Brain pericyte (primary cell): ENCODE measurements at regions not wholly inside any gene's neighbourhood (a gene's known extent, or its start where the extent isn't known, plus 50 kb on each side); places are given as distances from the start of the nearest gene placed in this dataset.
A peak's percentile ranks its signal among the peaks of the same experiment; 100 is the strongest.

Source experiments
- DNase-seq: peaks from one replicate; pipeline ENCODE4 v3.0.0-alpha.2; 2012; ENCODE audit warnings: low read depth, low spot score

DNA sequence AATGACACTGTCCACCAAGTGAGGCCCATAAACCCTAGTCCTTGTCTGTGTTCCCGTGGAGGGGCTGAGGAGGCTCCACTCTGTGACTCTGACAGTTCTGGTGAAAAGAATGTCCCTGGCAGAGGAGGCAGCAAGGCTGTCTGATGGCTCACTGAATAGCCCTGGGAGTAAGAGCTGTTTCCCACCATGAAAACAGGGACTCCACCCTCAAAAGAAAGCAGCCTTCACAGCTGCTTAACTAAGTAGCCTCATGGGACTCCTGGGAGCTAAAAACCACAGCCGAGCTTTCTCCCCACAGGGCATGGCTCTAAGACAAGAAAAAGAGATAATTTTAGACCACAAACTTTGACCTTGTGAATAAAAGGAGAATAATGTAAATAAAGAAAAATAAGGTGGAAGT, 135.1 kb upstream of the FRY start:
- peak; percentile 74 for DNase-seq

DNA sequence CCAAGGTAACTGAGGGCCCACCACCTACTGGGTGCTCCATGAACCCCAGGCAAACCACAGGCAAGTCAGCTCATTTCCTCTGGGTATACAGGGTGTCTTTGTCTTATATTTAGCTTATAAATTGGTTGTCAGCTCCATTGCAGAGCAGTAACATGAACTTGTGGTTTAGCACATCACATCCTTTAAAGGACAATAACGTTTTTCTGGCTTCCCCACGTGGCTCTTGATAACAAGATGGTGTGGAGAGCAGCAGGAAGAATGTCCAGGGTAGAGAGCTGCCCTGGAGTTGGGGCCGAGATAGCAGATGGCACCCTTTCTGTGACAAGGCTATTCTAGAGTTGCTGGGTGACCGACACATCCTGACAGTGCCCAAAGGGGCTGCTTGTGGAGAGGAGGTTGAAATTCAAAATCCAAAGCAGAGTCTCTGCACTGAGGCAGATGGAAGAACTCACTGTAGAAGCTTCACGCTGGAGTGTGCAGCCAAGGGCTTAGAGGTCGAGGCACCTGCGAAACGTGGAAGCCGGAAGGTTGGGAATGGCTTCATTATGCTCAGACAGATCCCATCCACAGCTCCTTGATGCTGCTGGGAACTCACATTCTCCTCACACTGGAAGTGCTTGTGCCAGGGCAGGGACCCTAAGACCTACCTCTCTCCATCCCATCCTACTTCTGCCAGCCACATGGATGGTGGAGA, 133.0 kb upstream of the FRY start:
- no peak for DNase-seq

DNA sequence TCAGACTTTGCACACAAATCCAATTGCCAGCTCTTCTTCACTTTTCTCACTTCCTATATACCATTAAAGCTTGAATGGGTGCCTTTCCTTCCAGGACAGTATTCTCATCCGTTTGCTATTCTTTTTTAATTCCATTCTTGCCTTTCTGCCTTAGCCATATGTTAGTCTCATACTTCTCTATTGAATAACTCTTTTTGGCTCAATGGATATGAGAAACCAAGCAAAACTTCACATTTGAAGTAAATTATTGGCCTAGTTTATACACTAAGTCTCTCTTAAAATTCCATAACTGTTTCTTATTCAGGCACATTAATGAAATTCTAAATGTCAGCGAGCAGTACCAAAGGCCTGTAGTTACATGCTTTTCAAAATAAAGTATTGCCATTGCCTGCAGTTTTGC, 129.6 kb upstream of the FRY start:
- DNase-seq: no peak

DNA sequence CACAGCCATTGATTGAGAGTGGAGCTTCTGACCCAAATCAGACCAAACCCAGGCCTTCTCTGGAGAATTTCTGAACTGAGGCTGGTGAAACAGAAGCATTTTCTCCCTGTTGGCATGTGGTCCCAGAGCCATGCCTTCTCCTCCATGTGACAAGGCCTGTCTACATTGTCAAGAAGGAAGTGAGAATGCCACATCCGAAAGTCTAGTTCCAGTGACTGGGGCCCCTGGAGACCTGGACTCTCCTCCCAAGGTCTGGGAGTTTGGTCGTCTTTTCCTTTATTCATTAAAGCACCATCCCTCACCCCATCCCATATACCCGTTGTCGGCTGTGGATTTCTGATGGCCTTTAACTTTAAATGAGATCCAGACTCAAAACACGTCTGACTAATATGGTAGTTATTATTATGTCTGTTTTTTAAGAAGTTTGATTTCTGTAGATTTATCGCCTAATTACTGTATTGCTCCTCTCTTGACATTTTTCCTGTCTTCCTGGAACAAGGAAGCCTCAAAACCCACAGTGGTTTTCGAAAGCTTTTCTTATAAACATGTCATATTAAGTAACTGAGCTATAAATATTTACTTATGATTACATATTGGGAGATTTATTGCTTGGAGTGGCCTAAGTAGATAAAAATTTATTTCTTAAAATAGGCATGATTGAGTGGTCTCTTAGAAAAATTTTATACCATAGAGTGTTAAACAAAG, 128.3 kb upstream of the FRY start:
- no peak for DNase-seq

DNA sequence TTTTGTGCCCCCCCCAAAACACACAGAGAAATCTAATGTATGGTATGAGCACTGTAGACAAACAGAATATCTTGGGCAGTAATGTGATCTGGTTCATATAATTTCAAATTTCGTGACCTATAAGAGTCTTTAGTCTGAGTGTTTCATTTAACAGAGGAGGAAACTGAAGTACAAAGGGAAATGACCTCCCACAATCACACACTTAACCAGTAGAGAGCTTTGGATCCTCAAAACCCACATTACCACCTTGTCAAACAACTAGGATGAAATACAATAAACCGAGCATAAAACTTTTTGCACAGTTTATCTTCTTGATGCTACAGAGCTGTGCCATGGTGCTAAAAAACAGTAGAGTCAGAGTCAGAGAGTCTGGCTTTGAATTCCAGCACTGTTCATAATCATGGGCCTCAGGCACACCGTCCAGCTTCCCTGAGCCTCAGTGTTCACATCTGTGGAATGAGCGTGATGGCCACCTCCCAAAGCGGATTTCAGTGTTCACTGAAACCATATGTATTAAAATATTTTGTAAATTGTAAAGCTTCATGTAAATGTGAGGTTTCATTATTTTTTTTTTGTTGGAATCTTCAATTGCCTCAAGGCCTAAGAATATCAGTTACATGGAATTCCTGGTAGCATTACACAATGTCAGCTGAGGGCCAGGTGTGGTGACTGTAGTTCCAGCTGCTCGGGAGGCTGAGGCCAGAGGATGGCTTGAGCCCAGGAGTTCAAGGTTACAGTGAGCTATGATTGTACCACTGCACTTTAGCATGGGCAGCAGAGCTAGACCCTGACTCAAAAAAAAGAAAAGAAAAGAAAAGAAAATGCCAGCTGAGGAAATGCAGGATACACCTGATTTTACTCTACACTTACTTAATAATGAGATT, 126.4 kb upstream of the FRY start:
- no peak for DNase-seq

DNA sequence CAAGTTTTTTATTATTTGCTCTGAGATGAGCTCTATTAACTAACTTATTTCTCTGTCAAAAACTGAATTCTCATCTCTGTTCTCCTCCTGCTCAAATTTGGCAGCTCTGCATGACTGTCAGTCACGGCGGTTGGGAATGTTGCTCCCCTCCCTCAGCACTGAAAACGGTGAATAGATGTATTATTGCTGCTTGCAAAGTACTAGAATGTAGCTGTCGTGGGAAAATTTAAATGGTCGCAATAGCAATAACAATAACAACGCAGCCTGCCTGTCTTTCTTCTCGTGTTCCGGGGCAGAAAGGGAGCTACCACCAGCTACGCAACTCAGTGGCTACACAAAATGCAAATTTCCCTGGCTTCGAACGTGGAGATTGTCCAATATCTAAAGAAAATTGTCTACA, 125.6 kb upstream of the FRY start:
- no peak for DNase-seq

DNA sequence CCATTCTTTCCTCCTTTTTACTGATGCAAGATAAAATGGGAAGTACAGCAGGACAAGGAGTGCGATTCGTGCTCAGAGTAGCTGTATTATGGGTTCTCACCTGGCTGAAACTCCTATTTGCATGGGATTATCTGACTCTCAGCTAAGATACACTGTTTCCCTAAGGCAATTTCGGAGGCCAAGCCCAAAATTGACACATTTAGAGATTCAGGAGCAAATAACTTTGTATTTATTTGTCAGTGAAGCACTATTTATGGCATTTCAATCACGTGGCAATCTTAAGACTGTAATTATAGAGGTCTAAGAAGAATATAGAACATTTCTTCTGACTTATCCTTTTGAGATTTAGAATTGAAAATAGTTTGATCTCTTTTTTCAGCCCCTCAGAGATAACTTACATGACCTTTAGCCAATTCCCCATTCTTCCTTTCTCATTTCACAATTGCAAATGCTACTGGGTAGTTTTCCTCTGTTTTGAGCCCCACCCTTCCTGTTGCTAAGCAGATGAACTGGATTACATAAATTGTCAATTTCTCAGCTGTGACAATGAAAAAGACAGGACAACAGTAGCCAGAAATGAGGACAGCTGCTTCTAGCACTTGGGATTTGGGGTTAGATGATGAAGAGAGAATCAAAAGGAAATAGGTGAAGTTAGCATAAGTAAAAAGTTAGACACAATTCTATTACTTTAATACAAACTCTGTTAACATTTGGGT, 122.7 kb upstream of the FRY start:
- DNase-seq: no peak

DNA sequence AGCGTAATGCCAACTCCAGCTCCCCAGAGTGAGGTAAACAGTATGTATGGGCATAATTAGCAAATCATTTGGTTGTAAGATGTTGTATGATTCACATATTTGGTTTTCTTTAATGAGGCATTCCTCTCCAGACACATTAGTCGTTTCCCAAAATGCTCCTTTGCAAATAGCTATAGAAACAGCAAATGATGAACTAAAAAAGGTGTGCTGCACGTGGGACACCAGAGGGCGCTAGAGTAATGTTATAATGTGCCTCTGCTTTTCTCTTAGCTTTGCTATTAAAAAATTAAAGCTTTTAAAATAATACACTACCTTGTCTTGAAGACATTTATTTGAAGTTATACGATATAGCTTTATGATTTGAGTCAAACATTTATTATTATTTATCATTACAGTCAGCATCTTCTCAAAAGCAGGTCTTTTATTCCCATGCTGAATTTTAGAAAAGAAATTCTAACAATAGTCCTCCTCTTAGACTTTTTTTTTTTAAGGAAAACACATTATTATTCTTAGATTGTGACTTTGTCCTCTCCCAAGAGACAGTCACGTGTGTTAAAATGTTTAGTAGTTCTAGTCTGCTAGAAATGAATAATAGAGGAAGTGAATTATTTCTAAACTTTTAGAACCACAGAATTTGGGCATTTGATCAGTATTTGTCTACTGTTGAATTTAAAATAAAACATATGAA, 121.6 kb upstream of the FRY start:
- DNase-seq: no peak

DNA sequence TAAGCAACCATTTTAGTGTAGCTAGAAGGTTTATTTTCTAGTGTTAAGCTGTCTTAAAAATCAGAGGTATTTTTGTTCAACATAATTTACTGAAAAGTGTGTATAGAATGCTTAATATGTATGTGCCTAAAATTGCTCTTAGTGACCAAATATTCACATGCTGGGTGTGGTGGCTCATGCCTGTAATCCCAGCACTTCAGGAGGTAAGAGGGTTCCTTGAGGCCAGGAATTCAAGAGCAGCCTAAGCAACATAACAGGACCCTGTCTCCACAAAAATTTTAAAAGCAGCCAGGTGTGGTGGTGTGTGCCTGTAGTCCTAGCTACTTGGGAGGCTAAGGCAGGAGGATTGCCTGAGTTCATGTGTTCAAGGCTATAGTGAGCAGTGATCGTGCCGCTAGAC, 120.9 kb upstream of the FRY start:
- no peak for DNase-seq

DNA sequence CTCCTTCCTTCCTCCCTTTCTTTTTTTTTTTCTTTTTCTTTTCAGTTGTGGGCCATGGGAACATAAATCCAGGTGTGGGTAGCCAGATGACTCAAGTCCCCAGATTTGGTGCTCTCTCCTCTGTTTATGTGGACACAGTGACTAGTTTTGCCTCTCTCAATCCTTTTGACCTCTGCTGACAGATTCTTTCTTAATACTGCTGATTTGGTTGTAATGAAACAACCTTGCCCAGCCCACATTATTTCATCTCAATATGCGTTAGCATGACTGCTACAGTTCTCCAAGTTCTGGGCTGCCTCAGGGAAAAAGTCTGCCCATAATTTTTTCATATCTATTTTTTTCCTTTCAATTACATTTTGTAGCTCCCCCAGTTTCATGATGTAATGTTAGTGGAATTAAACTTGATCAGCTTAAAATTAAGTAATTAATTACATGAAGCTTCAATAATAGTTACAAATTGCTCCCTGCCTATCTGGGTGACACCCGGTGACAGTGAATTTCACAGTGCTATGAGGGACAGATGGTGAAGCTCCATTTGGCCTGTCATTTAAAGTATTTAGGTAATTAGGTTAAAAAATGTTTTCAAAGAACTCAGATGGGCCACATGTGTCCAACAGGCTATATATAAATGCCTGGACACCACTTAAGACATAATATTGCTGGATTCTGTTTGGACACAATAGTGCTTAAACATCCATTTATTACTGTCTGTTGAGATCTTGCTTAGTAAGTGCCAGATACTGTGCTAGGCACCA, 118.8 kb upstream of the FRY start:
- no peak for DNase-seq

DNA sequence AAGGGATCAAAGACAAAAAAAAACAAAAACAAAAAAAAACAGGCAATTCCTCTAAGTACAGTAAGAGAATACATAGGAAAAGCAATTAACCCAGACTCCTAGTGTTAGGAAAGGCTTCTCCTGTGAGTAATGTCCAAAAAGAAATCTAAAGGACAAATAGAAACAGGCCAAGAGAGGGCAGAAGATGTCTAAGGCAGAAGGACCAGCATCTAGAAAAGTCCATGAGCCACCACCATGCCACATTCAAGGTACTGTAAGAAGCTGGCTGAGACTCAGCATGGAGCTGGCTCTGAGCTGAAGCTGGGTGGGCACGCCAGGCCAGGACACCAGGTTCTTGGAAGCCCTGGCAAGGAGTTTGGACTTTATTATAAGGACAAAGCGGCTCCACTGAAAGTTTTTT, 118.1 kb upstream of the FRY start:
- DNase-seq: no peak

DNA sequence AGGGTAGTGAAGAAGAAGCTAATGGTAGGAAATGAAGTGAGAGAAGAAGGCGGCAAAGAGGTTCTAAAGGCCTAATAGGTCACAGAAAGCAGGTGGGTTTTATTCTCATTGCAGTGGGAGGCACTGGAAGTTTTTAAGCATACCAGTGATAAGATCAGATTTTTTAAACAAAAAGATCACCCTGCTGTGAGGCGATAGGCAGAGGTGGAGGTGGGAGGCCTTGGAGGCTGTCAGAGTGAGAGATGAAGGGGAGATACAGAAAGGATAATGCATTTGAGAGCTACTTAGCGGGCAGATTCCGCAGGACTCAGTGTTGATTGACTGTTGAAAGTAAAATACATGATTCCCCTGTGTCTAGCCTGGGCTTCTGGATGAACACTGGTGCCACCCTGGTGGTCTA, 116.7 kb upstream of the FRY start:
- no peak for DNase-seq

DNA sequence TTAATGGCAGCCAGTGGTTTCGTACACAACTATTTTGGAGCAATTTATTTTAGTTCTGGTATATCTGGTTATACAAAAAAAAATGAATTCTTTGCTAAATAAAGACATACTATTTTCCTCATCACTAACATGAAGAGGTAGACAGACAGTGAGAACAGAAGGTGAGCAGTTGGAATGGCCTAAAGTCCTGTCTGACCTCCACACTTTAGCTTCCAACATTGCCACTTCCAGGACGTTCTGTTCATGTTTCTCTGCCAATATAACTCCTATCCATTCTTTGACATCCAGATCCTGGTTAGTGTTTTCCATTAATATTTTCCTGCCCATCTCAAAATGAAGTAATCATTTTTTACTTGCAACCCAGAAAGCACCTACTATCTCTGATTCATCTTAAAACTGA, 112.9 kb upstream of the FRY start:
- DNase-seq: no peak

DNA sequence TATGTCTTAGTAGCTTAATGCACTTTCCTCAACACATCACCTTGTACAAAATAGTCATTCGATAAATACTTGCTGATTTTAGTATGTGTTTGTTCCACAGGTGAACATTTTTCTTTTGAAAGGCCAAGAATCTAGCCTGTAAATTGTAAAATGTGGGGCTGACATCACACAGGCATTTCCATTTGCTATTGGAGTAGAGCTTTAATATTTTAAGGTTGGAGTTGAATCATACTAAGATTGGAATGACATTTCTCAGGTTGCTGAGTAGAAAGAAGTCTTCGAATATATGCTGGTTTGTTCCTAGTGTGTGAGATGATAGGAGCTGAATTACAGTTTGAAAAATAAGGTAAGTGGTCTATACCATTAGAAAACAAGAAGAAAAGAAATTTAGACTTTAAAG, 112.3 kb upstream of the FRY start:
- no peak for DNase-seq

DNA sequence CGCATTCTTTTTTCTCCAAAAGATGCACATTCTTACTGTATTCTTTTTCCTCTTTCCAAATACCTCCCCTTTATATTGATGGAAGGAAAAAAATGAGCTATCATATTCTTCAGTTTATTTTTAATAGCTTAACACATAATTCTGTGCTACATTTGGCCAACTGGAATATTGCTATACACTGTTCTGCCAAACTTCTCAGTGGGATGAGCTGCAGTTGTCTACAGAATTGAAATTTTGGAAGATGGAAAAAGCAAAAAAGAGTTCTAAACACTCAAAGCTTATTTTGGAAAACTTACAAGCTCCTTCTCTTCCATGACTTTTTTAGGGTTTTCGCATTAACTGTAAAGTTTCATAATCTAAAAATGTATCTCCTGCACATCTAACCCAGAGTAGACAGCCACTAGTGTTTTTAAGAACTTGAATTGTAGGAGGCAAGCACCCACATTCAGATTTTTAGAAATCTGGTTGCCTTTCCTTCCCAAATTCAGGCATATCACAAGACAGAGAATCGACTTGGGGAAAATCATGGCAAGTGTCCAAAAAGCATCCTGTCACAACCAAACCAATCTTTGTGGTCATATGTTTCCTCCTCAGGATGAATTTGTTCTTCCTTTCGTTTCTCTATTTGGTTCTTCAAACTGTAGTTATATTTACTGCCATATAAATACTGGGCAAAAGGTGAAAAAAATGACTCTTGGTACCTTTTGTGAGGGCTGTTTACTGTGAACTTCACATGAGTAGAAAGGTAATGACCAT, 111.4 kb upstream of the FRY start:
- DNase-seq: no peak

DNA sequence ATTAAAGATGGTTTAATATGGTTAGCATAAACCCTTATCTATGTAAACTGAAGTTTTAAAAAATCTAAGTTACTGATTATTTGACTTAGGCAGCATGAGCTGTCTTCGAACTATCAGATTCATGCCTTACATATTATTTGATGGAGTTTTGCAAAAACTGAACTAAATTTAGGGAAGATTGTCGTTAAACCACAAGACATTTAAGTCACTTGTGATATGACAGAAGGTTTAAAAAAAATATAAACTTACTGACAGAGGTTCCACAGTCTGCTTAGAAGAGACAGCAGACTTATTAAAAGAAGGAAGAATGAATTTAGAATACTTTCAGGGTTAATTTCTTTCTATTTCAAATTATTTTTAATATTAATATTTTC, 110.9 kb upstream of the FRY start:
- no peak for DNase-seq

DNA sequence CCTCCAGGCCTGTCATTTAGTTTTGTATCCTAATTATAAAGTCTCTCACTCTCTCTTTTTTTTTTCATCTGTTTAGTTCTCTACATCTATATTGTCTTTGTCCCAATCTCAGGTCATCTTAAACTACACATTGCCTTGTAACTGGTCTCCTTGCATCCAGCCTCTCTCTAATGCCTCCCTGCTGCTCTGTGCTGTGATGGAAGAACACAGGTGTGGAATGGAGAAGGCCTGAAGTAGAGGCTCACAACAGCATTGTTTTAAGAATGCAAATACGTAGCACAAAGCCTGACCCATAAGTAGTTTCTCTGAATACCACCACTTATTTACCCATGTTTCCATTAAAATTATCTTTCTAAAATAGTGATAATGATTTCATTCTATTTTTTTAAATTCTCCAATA, 108.8 kb upstream of the FRY start:
- DNase-seq: no peak

DNA sequence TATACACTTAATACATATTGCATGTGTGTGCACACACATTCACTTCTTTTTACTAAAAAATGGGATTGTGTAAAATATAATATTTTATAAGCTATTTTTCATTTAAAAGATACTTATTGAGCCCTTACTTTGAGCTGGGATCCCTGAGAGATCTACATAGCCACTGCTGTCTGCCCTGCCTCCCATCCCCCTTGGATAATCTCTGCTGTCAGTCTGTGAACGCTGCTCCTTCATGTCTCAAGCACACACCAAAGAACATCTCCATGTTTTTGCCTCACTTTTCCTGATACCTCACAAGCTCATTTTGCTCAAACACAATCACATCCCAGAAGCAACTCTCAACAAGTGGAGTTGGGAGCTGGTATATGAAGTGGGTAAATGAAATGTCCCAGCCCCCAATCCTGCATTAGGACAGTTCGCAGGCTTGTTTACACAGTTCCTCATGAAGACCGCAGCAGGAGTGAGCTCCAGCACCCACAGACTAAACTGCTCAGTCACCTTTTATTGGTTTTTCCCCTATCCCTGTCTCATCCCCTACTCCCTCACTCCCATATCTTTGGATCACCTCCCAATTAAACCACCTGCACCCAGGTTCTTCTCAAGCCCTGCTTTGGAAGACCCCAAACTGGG, 108.3 kb upstream of the FRY start:
- no peak for DNase-seq

DNA sequence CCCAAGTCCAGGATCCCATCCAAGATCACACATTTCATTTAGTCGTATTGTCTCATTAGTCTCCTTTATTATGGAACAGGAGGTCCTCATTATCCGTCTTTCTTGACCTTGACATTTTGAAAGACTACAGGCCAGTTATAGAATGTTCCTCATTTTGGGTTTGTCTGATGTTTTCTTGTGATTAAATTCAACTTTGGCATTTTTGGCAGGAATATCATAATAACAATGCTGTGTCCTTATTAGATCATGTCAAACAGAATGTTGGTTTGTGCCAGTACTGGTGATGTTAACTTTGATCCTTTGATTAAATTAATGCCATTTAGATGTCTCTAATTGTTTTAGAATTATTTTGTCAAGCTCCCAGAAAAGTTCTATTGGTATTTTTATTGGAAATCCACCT, 106.5 kb upstream of the FRY start:
- DNase-seq: no peak

DNA sequence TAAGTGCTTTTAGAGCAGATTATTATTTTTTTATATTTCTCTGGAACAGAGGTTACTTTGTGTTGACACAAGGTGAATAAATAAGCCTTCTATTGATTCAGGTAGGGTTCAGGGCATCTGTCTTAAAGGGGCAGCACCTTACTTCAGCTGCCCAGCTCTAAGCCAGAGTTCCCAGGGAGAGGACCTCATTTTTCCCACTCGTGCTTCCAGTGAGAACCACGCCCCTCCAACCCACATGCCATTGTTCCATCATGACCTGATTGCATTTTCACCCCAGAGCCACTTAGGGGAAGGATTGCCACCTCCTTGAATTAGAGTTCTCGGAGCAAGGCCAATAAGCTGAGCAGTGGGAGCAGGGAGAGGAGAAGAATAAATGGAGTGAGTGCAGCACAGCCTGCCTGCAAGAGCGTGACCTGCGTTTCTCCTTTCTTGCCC, 104.3 kb upstream of the FRY start:
- no peak for DNase-seq
